NCI-H187 (cell line): ENCODE measurements at regions not wholly inside any gene's neighbourhood (a gene's known extent, or its start where the extent isn't known, plus 50 kb on each side); places are given as distances from the start of the nearest gene placed in this dataset.
"Not testable (repeated sequence)": the region's sequence is repeated elsewhere in the genome, so short reads cannot be mapped to it uniquely, and the experiment has no call there.

ENCODE experiments used
- DNase-seq, 2 experiments: peaks; one replicate each; lab custom pipeline; 2025; lab: John Stamatoyannopoulos, UW

GRCh38 chr3:8356066-8356465 lies 145.6 kb upstream of the LMCD1 start:
- DNase-seq: not testable (repeated sequence)

DNA sequence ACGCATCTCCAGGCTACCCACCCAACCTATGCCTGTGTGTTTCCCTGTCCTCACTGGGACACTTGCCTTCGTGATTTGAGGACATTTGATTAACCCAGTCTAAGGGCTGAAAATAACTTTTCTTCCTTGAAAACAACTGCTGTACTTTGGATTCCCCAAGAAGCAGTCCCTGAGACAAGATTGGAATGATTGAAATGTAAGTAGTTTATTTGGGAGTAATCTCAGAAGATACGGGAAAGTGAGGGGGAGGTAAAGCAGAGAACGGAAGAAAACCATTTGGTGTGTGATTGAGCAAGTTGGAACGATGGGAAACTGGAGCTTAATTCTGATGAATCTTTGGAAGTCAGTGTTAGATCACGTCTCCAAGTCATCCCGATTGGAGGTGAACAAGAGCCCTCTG lies 143.8 kb upstream of the LMCD1 start:
- no peak for DNase-seq

GRCh38 chr3:8359133-8359532 lies 142.5 kb upstream of the LMCD1 start:
- DNase-seq: no peak

DNA sequence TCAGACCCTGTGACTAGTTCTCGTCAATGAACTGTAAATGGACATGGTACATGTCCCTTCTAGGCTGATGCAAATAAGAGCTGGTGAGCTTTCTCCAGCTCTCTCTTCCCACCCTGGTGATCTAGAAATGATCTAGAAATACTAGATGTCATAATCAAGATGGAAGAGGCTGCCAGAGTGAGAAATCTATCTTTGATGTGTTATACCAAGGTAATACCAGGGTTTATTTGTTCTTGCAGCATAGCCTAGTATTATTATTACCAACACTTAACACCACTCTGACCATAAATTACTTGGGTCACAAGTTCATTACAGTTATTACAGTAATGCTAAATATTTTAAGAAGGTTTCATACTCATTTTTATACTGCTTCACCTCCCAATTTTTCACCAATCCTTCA lies 138.4 kb upstream of the LMCD1 start:
- DNase-seq: no peak

- no peak for DNase-seq
These were observed 136.1 kb upstream of the LMCD1 start for GRCh38 chr3:8365541-8365940.

GRCh38 chr3:8366219-8366810 lies 135.3 kb upstream of the LMCD1 start:
- no peak for DNase-seq

DNA sequence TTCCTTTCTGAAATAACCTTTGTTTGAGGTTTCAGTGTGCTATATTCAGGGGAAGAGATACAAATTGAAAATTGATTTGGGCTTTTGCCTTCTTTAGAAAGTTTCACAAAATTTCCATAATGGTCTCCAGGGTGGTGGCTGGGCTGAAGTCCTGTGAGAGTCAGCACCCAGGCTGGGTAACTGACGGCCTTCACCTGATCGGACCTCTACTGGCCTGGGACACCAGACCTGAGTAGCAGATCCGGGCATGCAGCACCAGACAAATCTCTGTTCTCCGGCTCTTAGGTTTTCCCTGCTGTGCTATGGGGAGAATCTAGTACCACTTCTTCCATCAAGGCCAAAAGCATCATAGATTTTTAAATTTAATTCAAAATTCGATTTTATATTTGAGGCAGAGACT lies 133.0 kb upstream of the LMCD1 start:
- no peak for DNase-seq

GRCh38 chr3:8369638-8370037 lies 132.0 kb upstream of the LMCD1 start:
- DNase-seq: no peak

DNA sequence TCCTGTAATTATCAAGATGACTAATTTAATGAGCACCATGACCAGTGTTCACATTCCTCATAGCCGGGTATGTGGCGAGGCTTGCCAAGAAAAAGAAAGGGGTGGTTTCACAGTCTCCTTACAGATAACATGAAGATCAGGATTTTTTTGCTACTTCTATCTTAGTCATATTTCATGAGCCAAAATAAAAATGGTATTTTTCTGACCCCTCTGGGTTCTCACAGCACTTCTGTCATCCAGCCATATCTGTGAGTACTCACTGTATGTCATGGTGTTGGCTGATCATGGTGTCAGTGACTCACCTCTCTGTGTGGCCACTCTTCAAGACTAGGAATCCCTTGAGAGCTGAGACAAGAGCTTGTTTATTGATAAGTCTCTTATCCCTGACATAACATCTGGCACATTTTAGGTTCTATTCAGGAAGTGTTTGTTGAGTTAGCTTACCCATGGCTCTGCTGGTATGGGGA lies 130.5 kb upstream of the LMCD1 start:
- no peak for DNase-seq

GRCh38 chr3:8371960-8372463 lies 129.6 kb upstream of the LMCD1 start:
- DNase-seq: no peak

DNA sequence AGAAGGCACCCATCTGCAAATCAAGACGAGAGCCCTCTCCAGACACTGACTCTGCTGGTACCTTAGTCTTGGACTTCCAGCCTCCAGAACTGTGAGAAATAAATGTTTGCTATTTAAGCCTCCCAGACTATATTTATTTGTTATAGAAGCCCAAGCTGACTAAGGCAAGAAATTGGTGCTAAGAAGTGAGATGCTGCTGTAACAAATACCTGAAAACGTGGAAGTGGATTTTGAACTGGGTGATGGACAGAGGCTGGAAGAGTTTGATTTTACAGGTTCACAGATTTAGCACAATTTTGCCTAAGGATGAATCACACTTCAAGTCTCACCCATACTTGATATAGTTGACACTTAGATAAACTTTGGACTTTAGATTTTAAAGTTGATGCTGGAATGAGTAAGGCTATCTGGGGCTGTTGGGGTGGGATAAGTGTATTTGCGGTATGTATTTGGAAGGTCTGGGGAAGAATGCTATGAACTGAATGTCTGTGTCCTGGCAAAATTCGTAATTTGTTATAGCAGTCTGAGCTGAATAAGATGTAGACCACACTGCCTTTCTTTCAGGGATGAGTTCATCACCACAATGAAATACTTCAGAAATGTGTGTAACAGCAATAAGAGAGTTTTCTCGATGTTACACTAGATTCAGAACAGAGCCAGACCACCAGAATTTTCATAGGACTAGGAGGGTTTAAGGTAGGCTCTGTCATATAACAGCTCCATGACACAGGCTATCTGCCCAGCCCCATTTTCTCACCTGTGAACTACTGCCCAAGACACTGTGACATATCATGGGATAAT lies 120.5 kb upstream of the LMCD1 start:
- DNase-seq: no peak

- DNase-seq: no peak
These were observed 115.6 kb upstream of the LMCD1 start for GRCh38 chr3:8385848-8386620.

DNA sequence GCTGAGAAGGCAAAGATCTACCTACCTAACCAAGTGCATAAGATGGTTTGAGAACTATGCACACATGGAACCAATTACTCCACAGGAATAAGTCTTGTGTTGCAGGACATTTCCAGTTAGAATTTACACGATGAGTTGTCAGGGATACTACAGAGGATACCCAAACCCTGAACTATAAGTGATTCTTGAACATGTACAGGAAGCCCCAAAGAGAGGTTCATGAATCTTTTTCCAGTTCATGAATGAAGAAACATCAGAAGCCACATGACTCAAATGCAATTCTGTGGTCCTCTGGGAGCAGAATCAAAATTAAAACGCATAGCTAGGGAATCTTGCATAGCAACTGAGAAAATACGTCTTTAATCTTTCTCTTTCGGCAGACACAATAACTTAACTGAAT lies 114.1 kb upstream of the LMCD1 start:
- no peak for DNase-seq

- DNase-seq: no peak
These were observed 101.9 kb upstream of the LMCD1 start for GRCh38 chr3:8399686-8400085.

GRCh38 chr3:8400911-8401310 lies 100.7 kb upstream of the LMCD1 start:
- no peak for DNase-seq

GRCh38 chr3:8403996-8404395 lies 97.6 kb upstream of the LMCD1 start:
- DNase-seq: no peak

- no peak for DNase-seq
These were observed 96.5 kb upstream of the LMCD1 start for GRCh38 chr3:8405144-8405543.

DNA sequence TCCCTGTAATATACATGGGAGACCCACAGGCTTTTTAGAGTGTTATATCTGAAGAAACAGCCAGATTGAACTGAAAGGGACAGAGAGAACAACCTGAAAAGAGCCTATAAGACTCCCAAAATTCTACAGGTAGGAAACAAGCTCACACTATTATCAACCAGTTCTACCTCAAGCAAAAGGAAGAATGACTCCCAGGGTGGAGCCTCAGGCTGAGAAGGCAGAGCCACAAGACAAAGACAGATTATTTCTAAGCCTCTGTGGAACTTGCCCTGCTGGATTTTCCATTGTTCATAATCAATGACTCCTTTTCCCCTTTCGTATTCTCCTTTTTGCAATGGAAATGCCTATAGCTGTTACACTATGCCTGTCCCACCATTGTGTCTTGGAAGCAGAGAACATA lies 95.1 kb upstream of the LMCD1 start:
- DNase-seq: no peak

DNA sequence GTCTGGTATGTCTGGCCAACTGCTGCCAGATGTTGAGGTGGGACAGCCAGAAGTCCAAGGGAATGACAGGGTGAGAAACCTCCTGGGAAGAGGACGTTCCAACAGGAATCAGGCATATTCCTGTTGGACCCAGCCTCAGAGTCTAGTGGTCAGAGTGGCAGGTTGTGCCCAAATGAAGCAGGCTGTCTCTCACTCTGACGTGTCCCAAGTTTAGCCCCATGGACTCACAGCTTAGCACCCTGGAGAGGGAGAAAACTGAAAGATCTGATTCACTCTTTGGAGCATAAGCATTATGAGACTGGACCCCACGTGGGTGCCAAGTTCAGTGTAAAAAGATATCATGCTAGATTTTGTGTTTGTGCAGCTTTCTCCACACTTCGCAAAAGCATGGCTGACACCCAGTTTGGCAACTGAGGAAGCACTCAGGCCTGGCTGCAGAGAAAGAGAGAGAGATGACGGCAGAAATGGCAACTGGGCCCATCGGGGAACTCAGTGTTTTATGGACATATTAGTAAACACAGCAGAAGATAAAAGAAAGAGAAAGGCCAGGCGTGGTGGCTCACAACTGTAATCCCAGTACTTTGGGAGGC lies 88.2 kb upstream of the LMCD1 start:
- DNase-seq: no peak

- no peak for DNase-seq
These were observed 84.7 kb upstream of the LMCD1 start for GRCh38 chr3:8416965-8417364.

- DNase-seq: no peak
These were observed 81.0 kb upstream of the LMCD1 start for GRCh38 chr3:8420612-8421011.

DNA sequence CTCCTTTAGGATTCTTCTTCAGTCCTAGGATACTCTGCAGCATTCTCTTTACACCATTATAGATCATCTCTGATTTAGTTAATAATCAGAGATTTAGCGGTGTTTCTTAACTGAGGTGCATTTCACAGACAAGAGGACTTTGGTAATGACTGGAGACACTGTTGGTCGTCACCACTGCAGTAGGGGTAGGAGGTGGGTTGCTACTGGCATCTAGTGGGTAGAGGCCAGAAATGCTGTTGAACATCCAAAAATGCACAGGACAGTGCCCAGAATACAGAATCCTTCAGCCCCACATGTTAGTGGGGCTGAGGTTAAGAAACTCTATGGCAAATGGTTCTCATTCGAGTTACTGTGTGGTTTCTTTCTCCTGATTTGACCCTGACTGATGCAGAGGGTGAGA lies 80.4 kb upstream of the LMCD1 start:
- no peak for DNase-seq
